Stimulated activated CD8-positive, alpha-beta memory T cell treated with anti-CD3 and anti-CD28 coated beads, Interleukin-12 subunit alpha, Interleukin-12 subunit beta, amount 100 ng/mL, for 1 hour (primary cell): ENCODE measurements at regions not wholly inside any gene's neighbourhood (a gene's known extent, or its start where the extent isn't known, plus 50 kb on each side); places are given as distances from the start of the nearest gene placed in this dataset.
"Not testable (repeated sequence)": the region's sequence is repeated elsewhere in the genome, so short reads cannot be mapped to it uniquely, and the experiment has no call there.

Experiments used
- DNase-seq: peaks from one replicate; pipeline ENCODE4 v3.0.0-alpha.2; 2020; ENCODE audit warnings: low read depth

GRCh38 chr3:181920409-181920808 is 208.7 kb downstream of the SOX2 start:
- no peak for DNase-seq

DNA sequence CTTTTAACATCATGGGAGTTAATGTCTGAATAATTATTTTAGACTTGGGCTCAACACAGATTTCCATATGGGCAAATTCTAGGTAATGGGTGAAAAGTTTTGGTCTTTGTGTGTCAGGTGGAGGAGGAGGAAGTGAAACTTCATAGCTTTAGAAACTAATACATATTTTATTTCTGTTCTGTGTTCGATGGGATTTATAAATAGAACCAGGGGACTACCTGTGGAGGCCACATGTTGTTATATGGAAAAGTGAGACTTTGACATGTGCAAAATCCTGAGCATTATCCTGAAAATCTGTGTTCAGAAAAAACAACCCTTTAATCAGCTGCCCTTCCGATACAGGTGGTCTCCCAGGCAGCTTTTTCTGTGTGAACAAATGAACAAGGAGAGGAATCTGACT is 209.5 kb downstream of the SOX2 start:
- DNase-seq = no peak

- DNase-seq = not testable (repeated sequence)
Observed at GRCh38 chr3:181925841-181926240, 214.1 kb downstream of the SOX2 start.

- DNase-seq = no peak
Observed at GRCh38 chr3:181929501-181929900, 217.8 kb downstream of the SOX2 start.

DNA sequence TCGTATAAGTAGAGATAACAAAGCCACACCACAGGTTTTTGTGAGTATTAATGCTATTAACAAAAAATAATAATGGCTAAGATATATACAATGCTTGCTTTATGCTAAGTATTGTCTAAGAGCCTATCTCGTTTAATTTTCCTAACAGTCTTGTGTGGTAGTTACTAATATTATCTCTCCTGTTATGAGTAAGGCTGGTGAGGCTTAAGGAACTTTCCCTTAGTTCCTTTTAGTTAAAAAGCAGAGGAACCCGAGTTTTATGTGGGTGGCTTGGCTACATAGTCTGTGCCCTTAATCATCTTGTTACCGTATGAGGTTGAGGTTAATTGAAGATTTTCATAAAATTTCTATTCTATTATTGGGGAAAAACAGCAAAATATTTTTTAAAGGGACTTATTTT is 218.4 kb downstream of the SOX2 start:
- DNase-seq = no peak

GRCh38 chr3:181932039-181932438 is 220.3 kb downstream of the SOX2 start:
- no peak for DNase-seq

GRCh38 chr3:181933052-181933618 is 221.4 kb downstream of the SOX2 start:
- no peak for DNase-seq

DNA sequence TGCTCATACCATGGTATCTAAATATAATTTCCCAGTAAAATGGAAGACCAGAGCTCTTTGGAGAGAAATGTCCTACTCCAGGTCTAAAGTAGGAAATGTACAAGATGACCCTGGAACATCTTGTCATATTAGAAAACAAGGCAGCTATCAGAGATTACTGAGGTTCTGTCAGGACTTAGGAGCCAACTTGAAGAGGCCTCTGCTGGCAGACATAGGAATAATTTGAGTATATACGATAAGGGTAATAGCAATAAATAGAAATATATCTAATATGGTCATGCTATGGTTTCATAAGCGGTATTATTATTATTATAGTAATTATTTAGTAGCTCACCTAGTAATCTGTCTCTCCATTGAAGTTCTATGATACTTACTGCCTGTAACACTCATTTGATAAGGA is 224.2 kb downstream of the SOX2 start:
- no peak for DNase-seq

GRCh38 chr3:181936774-181937173 is 225.0 kb downstream of the SOX2 start:
- DNase-seq = no peak

- DNase-seq = not testable (repeated sequence)
Observed at GRCh38 chr3:181938580-181938979, 226.9 kb downstream of the SOX2 start.

DNA sequence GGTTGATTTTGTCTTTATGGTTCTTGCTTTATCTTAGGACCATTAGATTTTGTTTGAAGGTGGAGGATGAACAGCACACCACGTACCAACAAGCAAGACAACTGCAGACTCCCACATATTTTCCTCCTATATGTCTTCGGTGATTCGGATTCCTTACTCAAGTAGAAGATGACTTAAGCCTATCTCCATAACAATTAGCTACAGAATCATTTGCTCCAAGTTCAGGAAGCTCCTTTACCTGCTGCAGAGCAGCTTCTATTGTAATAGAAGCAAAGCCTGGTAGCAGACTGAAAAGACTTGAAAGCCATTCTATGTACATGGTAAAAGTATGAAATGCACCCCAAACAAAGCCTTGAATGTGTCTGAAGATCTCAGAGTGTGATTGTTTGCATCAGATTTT is 229.0 kb downstream of the SOX2 start:
- DNase-seq = no peak

GRCh38 chr3:181941250-181941649 is 229.5 kb downstream of the SOX2 start:
- DNase-seq = no peak

DNA sequence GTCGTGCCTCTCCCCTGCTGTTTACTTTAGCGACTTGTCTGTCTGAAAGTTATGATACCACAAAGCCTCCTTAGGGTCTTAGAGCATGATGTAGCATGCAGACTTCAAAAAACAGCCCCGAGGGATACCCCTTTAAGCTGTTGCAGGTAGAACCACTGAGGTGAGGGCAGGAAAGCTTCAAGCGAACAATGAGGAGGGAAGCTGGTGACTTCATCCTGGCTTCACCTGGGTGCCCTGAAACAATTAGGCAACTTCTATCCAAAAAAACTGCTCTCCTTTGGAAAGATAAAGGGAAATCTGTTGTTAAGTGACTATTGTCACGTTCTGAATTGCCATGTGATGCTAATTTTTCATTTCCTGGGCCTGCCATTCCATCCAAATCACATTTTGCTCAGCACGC is 231.6 kb downstream of the SOX2 start:
- no peak for DNase-seq

GRCh38 chr3:181947606-181948005 is 235.9 kb downstream of the SOX2 start:
- no peak for DNase-seq

GRCh38 chr3:181948286-181948685 is 236.6 kb downstream of the SOX2 start:
- no peak for DNase-seq

DNA sequence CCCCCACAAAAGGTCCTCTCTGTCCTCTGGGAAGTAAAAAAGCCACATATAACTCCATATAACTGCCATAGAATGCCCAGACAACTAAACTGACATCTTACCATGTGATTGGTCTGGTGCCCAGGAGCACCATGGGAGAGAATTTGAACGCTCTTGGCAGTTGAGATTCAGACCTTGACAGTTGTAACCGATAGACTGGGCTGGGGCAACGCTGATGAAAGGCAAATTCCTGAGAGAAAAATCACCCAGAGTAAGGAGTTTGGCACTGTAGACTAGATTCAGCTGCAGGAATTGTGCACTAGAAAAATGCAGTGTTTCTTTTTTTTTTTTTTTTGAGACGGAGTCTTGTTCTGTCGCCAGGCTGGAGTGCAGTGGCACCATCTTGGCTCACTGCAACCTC is 240.5 kb downstream of the SOX2 start:
- DNase-seq = no peak

- DNase-seq = no peak
Observed at GRCh38 chr3:181952929-181953328, 241.2 kb downstream of the SOX2 start.

- no peak for DNase-seq
Observed at GRCh38 chr3:181955566-181955965, 243.8 kb downstream of the SOX2 start.

GRCh38 chr3:181956122-181956521 is 244.4 kb downstream of the SOX2 start:
- DNase-seq = no peak

DNA sequence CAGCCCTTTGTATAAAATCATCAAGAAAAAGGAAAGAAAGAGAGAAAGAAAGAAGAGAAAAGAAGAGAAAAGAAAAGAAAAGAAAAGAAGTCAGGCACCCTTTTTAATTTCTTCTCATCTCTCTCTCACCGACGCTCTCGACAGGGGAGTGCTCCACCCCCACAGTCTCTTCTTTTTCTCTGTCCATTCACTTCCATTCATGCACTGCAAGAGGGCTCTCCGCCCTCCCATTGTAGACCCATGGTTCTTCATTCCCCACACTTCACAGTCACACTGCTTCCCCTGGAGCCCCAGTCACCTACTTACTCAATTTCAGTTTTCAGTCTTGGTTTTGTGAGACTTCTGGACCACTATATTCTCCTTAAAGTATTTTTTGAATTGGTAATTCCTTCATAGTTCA is 254.7 kb downstream of the SOX2 start:
- no peak for DNase-seq

DNA sequence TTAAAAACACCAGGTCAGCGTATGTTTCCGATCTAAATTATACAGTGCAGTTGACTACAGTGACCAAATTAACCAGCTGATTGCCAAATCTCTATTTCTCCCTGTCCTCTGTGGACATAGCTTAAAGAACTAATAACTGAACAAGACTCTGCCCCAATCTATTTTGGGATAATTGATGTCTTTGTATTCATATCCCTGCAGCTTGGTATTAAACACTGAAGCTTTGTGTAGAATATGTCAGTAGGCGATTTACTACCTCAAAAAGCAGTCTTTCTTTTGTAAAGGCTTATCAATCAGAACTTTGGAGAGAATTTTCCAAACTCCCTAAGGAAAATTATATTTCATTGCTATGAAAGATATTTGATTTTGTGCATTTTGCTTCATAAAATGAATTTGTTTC is 258.2 kb downstream of the SOX2 start:
- no peak for DNase-seq

- DNase-seq = no peak
Observed at GRCh38 chr3:181971424-181971823, 259.7 kb downstream of the SOX2 start.

- no peak for DNase-seq
Observed at GRCh38 chr3:181974198-181974597, 262.5 kb downstream of the SOX2 start.

GRCh38 chr3:181976526-181976925 is 264.8 kb downstream of the SOX2 start:
- no peak for DNase-seq

DNA sequence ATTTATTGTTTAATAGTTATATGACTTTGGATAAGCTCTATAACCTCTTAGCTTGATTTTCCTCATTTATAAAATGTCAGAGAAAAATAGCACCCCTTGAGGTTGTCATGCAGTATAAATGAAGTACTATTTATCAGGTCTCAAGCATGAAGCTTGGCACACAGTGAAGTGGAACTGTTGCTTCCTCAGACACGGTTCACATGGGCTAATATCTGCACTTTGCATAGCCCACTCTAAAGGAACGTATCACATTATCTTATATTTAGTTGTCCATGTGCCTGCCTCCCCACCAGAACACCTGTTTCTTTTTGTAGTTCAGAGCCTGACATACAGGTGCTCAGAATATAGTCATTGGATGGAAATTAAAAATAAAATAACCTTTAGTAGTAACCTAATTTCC is 273.7 kb downstream of the SOX2 start:
- no peak for DNase-seq
